ENCODE measurements at regions not wholly inside any gene's neighbourhood (a gene's known extent, or its start where the extent isn't known, plus 50 kb on each side); places are given as distances from the start of the nearest gene placed in this dataset.

DNA sequence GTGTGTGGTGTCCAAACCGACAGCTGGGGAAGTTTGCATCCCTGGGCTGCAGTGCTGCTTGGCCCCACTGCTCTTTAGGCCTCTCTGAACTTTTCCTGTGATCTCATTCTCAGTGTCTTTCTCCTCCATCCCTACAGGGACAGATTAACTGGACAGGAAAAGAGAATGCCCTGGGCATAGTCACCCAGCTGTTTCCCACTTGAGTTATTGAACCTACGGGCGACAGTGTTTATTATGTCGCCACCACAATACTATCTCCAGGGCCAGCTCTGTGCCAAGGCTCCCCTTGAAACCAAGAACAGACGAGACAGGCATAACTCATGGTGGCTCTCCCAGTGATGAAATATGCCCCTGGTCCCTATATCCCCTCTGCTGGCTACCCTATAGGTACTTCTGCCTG is 147.8 kb upstream of the EPHA7 start:
- TF ChIP-seq, protein P1, sequence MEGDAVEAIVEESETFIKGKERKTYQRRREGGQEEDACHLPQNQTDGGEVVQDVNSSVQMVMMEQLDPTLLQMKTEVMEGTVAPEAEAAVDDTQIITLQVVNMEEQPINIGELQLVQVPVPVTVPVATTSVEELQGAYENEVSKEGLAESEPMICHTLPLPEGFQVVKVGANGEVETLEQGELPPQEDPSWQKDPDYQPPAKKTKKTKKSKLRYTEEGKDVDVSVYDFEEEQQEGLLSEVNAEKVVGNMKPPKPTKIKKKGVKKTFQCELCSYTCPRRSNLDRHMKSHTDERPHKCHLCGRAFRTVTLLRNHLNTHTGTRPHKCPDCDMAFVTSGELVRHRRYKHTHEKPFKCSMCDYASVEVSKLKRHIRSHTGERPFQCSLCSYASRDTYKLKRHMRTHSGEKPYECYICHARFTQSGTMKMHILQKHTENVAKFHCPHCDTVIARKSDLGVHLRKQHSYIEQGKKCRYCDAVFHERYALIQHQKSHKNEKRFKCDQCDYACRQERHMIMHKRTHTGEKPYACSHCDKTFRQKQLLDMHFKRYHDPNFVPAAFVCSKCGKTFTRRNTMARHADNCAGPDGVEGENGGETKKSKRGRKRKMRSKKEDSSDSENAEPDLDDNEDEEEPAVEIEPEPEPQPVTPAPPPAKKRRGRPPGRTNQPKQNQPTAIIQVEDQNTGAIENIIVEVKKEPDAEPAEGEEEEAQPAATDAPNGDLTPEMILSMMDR (IDR thresholded peaks at IDR 0.05), result no peak
- no peak for TF ChIP-seq EZH2 (IDR thresholded peaks at IDR 0.05; ENCODE audit: borderline replicate concordance, insufficient read depth, low read depth, low read length, poor library complexity, severe bottlenecking)

Data from B cell (primary cell).